ENCODE measurements at regions not wholly inside any gene's neighbourhood (a gene's known extent, or its start where the extent isn't known, plus 50 kb on each side); places are given as distances from the start of the nearest gene placed in this dataset.

GRCh38 chr2:128782411-128783192 is 463.9 kb upstream of the HS6ST1 start (continued):
- TF ChIP-seq ZNF709 (CRISPR knock-in tag; IDR thresholded peaks at IDR 0.05) (no peak), ZNF678 (CRISPR knock-in tag; IDR thresholded peaks at IDR 0.05) (no peak), SOX6 (IDR thresholded peaks at IDR 0.05) (no peak), SOX6 (CRISPR knock-in tag; IDR thresholded peaks at IDR 0.05) (no peak), ZNF713 (CRISPR knock-in tag; IDR thresholded peaks at IDR 0.05) (no peak), HES4 (CRISPR knock-in tag; IDR thresholded peaks at IDR 0.05; ENCODE audit: borderline replicate concordance) (no peak), KDM3A (CRISPR knock-in tag; IDR thresholded peaks at IDR 0.05; ENCODE audit: low read depth) (no peak), NFE2L1 (CRISPR knock-in tag; IDR thresholded peaks at IDR 0.05; ENCODE audit: borderline replicate concordance) (no peak)
- TF ChIP-seq, protein P1, sequence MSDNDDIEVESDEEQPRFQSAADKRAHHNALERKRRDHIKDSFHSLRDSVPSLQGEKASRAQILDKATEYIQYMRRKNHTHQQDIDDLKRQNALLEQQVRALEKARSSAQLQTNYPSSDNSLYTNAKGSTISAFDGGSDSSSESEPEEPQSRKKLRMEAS (IDR thresholded peaks at IDR 0.05) = no peak

- DNase-seq (ENCODE audit: low spot score) (no peak), FAIRE-seq (no peak), ATAC-seq (no peak)
- intact Hi-C loops (cut with micrococcal nuclease; ENCODE audit: unreplicated experiment) = no loop called here
- ChIA-PET POLR2A (no interaction called here), CTCF (ENCODE audit: low intra/inter-chr PET ratio, low total read pairs) (no interaction called here)
- in situ Hi-C loops (cut with HindIII; ENCODE audit: extremely low pct_ligation_motif_present, low pct_unique_long_range_greater_than_20kb) = no loop called here
- H3K27me3 ChIP-seq (ENCODE audit: control insufficient read depth in 1 of 2, insufficient read depth in 2 of 2, low read length in 2 of 2) = peaks cover 3 to 65% of the 10 kb centered on the region in 2 experiments; a peak in 3 of 5 replicates
- no peak overlapping the region for H3K4me2 ChIP-seq (ENCODE audit: low read depth, low read length)
- H3K9ac ChIP-seq (ENCODE audit: insufficient read depth, low read depth, low read length) = no peak overlapping the region
- WGBS (ENCODE audit: low lambda C conversion rate) = 17% methylated on average over 9 of the region's 9 CpGs
- H3K9me3 ChIP-seq (ENCODE audit: low read length) = no peaks in the 10 kb centered on the region
- H3K4me3 ChIP-seq (replicated peaks in 1 of 3; ENCODE audit: insufficient read depth in 1 of 3, low read depth in 2 of 3, low read length in 3 of 3) = no peak overlapping the region
- no peaks in the 10 kb centered on the region for H3K4me1 ChIP-seq (ENCODE audit: insufficient read depth, low read length)
- no peak overlapping the region for H3K27ac ChIP-seq (ENCODE audit: extremely low read length, insufficient read depth, low read length)
- H3K36me3 ChIP-seq (replicated peaks in 1 of 2; ENCODE audit: control insufficient read depth in 1 of 2, insufficient read depth in 2 of 2, low read length in 2 of 2) = no peaks in the 10 kb centered on the region
- H2AFZ ChIP-seq (ENCODE audit: low read length) = no peak overlapping the region
- no peaks in the 10 kb centered on the region for H3K79me2 ChIP-seq (ENCODE audit: insufficient read depth, low read length)
- BruUV-seq (replicated peaks) = no TSS peak
- H4K20me1 ChIP-seq (ENCODE audit: insufficient read depth, low read length) = no peaks in the 10 kb centered on the region
- TF ChIP-seq MXD4 (CRISPR knock-in tag; IDR thresholded peaks at IDR 0.05) (no peak), ZNF343 (CRISPR knock-in tag; IDR thresholded peaks at IDR 0.05) (no peak), NR2F6 (IDR thresholded peaks at IDR 0.05) (no peak), NR2F6 (CRISPR knock-in tag; IDR thresholded peaks at IDR 0.05) (no peak), IRF9 (CRISPR knock-in tag; IDR thresholded peaks at IDR 0.05; ENCODE audit: borderline replicate concordance) (no peak), ZNF468 (CRISPR knock-in tag; IDR thresholded peaks at IDR 0.05) (no peak), ELF3 (CRISPR knock-in tag; IDR thresholded peaks at IDR 0.05) (no peak)
- TF ChIP-seq, protein P2, sequence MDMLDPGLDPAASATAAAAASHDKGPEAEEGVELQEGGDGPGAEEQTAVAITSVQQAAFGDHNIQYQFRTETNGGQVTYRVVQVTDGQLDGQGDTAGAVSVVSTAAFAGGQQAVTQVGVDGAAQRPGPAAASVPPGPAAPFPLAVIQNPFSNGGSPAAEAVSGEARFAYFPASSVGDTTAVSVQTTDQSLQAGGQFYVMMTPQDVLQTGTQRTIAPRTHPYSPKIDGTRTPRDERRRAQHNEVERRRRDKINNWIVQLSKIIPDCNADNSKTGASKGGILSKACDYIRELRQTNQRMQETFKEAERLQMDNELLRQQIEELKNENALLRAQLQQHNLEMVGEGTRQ (IDR thresholded peaks at IDR 0.05; ENCODE audit: low read depth, low read length) = no peak
- TF ChIP-seq, protein P2 (CRISPR knock-in tag; IDR thresholded peaks at IDR 0.05; ENCODE audit: borderline replicate concordance) = no peak
- TF ChIP-seq, protein P3, sequence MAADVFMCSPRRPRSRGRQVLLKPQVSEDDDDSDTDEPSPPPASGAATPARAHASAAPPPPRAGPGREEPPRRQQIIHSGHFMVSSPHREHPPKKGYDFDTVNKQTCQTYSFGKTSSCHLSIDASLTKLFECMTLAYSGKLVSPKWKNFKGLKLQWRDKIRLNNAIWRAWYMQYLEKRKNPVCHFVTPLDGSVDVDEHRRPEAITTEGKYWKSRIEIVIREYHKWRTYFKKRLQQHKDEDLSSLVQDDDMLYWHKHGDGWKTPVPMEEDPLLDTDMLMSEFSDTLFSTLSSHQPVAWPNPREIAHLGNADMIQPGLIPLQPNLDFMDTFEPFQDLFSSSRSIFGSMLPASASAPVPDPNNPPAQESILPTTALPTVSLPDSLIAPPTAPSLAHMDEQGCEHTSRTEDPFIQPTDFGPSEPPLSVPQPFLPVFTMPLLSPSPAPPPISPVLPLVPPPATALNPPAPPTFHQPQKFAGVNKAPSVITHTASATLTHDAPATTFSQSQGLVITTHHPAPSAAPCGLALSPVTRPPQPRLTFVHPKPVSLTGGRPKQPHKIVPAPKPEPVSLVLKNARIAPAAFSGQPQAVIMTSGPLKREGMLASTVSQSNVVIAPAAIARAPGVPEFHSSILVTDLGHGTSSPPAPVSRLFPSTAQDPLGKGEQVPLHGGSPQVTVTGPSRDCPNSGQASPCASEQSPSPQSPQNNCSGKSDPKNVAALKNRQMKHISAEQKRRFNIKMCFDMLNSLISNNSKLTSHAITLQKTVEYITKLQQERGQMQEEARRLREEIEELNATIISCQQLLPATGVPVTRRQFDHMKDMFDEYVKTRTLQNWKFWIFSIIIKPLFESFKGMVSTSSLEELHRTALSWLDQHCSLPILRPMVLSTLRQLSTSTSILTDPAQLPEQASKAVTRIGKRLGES (CRISPR knock-in tag; IDR thresholded peaks at IDR 0.05; ENCODE audit: borderline replicate concordance) = no peak
These were observed 464.6 kb upstream of the HS6ST1 start for GRCh38 chr2:128783193-128783671.
